ENCODE measurements at regions not wholly inside any gene's neighbourhood (a gene's known extent, or its start where the extent isn't known, plus 50 kb on each side); places are given as distances from the start of the nearest gene placed in this dataset.

GRCh38 chr17:36816214-36816906, 120.9 kb upstream of the LHX1 start:
- no peak for DNase-seq (ENCODE audit: low read depth)

DNA sequence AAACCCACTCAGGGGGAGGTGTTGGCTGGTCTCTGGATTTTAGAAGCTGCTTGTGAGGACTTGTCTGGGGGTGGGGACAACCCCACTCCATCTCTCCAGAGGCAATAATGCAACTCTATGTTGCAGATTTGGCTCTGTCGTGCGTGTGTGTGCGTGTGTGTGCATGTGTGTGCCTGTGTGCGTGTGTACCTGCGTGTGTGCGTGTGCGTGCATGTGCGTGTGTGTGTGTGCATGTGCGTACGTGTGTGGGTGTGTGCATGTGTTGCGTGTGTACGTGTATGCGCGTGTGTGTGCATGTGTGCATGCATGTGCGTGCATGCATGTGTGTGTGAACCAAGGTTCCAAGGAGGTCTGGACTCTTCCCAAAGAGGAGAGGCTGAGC, 120.4 kb upstream of the LHX1 start:
- no peak for DNase-seq (ENCODE audit: low read depth)

GRCh38 chr17:36817483-36818048, 119.7 kb upstream of the LHX1 start:
- no peak for DNase-seq (ENCODE audit: low read depth)

- no peak for DNase-seq (ENCODE audit: low read depth)
These were observed 119.0 kb upstream of the LHX1 start for GRCh38 chr17:36818134-36818825.

DNA sequence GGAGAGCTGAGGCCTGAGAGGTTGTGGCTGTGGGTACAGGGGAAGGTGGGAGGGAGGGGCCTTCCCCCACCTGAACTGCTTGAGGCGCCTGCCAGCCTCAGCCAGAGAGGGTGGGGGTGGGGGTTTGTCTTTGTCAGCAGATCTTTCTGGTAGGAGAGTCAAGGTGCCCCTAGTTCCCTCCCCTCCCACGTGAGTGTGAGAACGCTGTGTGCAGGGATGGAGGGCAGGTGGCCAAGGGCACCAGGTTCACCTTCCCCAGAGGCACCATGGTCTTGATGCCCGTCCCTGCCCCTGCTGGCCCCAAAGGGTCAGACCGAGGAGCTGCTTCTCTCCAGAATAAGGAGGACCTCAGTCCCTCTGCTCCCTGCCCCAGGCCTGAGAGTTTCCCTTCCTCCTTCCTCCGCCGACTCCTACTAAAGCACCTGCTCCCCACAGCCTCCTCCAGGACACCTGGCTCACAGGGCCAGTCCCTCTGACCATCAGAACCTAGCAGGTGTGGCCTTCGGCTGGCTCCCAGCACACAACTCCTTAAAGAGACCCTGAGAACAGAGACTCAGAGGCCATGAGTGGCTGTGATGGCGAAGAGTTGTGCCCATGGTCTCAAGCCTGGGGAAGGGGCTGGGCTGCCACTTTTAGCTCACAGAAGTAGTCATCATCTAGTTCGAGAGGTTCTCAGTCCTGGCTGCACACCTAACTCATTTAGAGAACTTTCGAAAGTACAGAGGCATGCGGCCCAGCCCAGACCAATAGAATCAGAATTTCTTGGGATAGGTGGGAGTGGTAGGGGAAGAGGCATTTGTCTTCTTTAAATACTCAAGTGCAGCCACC, 113.2 kb upstream of the LHX1 start:
- no peak for DNase-seq (ENCODE audit: low read depth)

- no peak for DNase-seq (ENCODE audit: low read depth)
These were observed 112.6 kb upstream of the LHX1 start for GRCh38 chr17:36824678-36825101.

- DNase-seq (ENCODE audit: low read depth), result no peak
These were observed 112.2 kb upstream of the LHX1 start for GRCh38 chr17:36825113-36825512.

DNA sequence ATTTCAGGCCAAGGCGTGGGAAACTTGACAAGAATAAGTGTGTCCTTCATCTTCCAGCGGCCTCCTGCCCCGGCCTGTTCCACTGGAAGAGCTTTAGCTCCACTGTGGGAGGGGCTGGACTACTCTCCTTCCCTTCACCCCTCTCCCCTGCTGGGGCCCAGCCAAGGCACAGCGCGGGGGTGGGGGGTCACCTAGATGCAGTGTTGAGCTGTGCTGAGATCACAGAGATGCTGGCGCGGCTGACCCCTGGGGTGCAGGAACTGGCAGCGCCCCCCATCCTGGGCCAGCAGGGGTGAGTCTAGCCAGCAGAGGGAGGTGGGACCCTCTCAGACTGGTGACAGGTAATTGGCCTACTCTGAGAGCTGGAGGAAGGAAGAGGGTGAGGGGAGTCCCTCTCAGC, 111.8 kb upstream of the LHX1 start:
- no peak for DNase-seq (ENCODE audit: low read depth)

GRCh38 chr17:36825951-36826350, 111.3 kb upstream of the LHX1 start:
- DNase-seq (ENCODE audit: low read depth), result no peak

DNA sequence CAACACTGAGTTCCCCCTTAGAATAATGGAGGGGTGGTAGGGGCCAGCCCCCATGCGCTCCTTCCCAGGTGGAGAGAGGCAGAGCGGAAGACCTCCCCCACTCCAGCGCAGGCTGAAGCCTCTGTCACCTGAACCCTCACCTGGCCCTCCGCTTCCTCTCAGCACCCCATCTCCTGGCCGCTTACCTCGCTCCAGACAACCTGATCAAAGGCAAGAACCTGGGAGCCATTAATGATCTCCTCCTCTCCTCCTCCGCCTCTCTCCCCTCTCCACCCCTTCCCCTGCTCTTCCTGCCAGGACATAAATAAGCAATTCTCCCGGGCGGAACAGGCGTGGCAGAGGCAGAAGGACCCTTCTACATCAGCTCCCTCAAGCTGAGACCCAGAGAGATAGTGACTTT, 110.2 kb upstream of the LHX1 start:
- no peak for DNase-seq (ENCODE audit: low read depth)

- DNase-seq (ENCODE audit: low read depth), result no peak
These were observed 107.6 kb upstream of the LHX1 start for GRCh38 chr17:36829676-36830075.

DNA sequence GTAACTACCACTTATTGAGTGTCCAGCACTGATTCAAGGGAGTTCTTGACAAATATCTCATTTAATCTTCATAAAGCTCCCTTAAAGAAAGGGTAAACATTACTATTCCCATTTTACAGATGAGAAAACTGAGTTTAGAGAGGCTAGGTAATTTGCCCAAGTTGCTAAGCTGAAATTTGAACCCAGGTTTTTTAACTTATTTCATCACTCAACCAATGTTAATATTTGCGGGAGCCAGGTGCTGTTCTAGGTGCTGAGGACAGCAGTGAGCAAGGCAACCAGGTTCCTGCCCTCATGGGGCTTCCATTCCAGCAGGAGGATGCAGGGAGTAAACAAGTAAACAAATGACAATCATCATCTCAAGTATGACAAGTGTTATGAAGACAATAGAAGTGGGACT, 104.0 kb upstream of the LHX1 start:
- no peak for DNase-seq (ENCODE audit: low read depth)

DNA sequence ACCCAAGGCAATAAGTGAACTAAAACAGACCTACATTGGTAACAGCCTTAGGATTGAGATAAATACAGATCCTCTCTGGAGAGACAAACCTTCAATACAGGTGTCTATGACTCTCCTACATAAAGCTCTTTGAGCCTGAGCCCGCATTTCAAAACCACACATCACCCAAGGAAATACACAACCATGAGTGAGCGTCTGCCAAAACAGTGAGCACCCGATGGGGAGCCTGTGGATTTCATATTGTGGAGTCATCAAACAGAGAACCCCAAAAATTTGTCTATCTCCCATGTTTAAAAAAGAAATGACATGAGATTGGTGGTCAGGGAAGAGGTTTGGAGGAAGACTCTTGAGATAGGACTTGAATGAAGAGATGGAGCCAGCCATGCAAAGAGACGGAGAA, 102.2 kb upstream of the LHX1 start:
- DNase-seq (ENCODE audit: low read depth), result no peak

GRCh38 chr17:36837195-36837938, 99.9 kb upstream of the LHX1 start:
- DNase-seq (ENCODE audit: low read depth), result no peak

DNA sequence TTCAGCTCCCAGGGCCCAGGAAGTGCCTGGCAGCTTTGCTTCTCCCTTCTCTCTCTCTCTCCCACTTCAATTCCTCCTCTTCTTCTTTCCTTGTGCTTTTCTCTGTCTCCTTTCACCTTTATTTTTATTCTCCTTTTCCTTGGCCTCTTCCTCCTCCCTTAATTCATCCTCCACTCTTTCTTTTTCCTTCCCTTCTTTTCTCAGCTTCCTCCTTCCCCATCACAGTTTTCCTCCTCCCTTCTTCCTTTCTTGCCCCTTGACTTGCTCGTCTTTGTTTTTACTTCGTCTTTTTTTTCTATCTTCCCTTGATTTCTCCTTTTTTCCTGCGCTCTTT, 99.4 kb upstream of the LHX1 start:
- DNase-seq (ENCODE audit: low read depth), result no peak

DNA sequence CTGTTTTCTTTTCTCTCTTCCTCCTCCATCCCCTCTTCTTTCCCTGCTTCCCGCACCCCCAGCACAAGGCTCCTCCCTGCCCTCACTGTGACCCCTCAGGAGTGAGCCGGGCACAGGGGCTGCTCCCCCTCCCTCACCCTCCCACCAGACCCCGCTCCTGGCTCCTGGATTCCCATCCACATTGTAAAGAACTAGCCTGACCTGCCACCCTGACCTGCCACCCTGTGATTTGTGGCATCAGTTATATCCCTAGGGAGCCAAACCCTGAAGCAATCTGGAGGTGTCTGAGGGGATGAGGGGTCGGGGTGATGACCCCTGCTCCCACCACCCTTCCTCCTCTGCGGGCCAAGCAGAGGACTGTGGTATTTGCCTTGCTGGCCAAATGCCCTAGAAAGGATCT, 98.0 kb upstream of the LHX1 start:
- DNase-seq (ENCODE audit: low read depth), result no peak

- no peak for DNase-seq (ENCODE audit: low read depth)
These were observed 96.5 kb upstream of the LHX1 start for GRCh38 chr17:36840796-36841195.

GRCh38 chr17:36842231-36842819, 95.0 kb upstream of the LHX1 start:
- DNase-seq (ENCODE audit: low read depth), result no peak

DNA sequence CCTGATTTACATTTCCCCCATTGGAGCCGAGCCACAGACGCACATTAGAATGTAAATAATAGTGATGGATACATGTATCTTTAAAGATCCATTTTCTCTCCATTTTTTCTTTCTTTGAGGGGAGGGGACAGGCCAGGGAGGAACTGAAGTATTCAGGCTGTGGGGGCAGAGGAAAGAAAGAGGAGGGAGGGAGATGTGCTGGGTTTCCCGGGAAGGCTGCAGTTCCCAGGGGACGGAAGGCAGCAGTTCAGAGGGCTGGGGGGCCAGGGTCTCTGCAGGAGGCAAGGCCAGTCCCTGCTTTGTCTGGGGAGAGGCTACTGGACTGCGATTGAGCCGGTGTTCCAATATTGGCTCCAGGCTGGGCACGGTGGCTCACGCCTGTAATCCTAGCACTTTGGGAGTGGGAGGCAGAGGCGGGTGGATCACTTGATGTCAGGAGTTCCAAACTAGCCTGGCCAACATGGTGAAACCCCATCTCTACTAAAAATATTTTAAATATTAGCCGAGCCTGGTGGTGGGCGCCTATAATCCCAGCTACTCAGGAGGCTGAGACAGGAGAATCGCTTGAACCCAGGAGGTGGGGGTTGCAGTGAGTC, 94.2 kb upstream of the LHX1 start:
- DNase-seq (ENCODE audit: low read depth), result no peak

- no peak for DNase-seq (ENCODE audit: low read depth)
These were observed 93.3 kb upstream of the LHX1 start for GRCh38 chr17:36844013-36844412.

DNA sequence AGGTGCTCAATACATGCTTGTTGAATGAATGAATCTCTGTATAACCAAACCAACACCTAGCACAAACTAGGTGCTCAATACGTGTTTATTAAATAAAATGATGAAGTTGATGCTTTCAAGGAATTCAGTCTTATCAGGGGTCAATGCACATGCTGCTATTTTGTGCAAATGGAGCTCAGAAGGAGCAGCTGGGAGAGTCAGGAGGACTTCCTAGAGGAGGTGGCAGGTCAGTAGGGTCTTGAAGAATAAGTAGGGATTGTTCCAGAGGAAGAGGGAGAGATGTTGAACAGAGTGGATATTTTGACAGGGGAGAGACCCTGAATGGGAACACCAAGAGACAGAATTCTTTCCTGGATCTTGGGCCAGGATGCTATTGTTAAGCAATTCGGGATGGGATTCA, 92.7 kb upstream of the LHX1 start:
- no peak for DNase-seq (ENCODE audit: low read depth)

All from activated T-cell treated with anti-CD3 and anti-CD28 coated beads for 48 hours (primary cell).